ENCODE measurements at regions not wholly inside any gene's neighbourhood (a gene's known extent, or its start where the extent isn't known, plus 50 kb on each side); places are given as distances from the start of the nearest gene placed in this dataset.
"Not testable (repeated sequence)": the region's sequence is repeated elsewhere in the genome, so short reads cannot be mapped to it uniquely, and the experiment has no call there.

GRCh38 chr2:190584980-190585661 lies 50.6 kb upstream of the NEMP2 start:
- DNase-seq (ENCODE audit: low read depth in 2 of 3, low spot score in 2 of 3) = no peak

DNA sequence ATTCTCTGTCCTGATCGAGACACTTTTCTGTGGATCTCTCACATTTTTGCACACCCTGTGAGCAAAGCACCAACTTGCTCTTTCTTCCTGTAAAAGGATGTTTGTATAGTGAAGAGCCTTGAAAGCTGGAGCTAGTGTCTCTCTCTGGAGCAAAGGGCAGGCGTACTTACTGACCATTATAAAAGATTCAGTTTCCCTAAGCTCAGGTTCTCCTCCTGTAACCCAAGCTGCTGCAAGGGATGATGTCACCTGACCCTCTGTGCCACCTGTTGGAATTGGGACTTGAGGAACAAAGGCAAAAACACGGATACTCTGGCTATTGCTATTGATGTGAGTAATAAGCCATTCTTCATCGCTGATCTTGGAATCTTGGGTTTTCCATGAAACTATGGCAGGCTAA lies 52.6 kb upstream of the NEMP2 start:
- no peak for DNase-seq (ENCODE audit: low read depth in 2 of 3, low spot score in 2 of 3)

DNA sequence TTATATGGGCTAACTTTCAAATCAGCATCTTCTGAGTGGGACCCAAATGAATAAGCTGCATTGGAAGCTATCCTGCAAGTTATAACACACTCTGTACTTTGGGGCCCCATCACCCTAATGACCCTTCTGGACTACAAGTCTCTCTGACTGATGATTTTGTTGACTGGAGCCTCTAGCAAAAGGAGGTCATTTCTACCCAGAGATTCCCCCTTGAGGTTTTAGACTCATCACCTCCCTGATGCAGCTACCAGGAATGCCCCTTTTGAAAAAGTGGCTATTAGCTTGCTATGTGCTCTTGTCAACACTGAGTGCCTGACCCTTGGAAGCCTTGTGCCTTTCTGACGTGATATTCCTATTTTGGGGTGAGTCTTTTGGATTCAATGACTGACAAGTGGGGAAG lies 54.5 kb upstream of the NEMP2 start:
- DNase-seq (ENCODE audit: low read depth in 2 of 3, low spot score in 2 of 3) = no peak

DNA sequence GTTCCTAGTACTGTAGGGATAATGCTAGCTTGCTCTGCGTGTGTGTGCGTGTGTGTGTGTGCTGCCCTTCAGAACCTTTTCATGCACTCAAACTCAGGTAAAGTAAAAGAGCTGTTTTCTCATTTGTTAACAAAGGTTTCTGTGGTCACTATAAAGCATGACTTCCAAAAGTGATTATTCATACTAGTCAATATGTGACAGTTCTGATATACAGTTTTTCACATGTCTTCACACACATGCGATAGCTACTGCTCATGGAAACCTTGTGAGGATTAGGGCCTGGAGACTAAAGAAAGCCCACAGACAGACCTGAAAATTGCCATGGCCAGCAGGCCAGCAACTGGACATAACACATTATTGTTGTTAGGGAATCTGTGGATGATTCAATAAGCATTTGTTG lies 56.9 kb upstream of the NEMP2 start:
- DNase-seq (ENCODE audit: low read depth in 2 of 3, low spot score in 2 of 3) = no peak

DNA sequence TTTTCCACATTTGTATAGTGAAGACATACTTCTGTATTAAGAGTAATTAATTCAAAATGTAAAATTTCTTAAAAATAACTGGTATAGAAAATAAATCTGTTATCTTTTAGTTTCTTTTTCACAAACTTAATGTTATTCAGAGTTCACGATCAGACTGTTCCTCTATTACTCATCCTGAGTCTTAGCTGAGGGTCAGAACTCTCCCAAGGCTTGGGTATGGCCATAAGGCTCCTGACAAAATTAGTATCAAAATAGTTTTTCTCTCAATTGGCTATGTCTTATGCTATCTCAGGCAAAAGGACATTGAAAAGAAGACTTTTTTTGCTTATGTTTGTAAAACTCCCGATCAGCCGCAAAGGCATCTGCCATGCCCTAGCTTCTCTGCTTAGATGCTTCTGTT lies 56.1 kb upstream of the NAB1 start:
- DNase-seq (ENCODE audit: low read depth in 2 of 3, low spot score in 2 of 3) = no peak

GRCh38 chr2:190595879-190596278 lies 53.0 kb upstream of the NAB1 start:
- DNase-seq (ENCODE audit: low read depth in 2 of 3, low spot score in 2 of 3) = not testable (repeated sequence)

DNA sequence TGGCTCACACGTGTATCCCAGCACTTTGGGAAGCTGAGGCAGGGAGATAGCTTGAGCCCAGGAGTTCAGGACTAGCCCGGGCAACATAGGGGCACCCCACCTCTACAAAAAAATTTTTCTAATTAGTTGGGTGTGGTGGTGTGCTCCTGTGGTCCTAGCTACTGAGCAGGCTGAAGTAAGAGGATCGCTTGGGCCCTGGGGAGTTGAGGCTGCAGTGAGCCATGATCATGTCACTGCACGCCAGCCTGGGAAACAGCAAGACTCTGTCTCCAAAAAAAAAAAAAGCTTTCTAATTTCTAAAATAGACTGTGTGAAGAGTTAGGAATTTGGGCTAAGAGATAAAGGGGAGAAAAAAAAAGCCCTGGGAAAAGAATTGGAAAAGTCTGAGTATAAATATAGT lies 51.9 kb upstream of the NAB1 start:
- no peak for DNase-seq (ENCODE audit: low read depth in 2 of 3, low spot score in 2 of 3)

- no peak for DNase-seq (ENCODE audit: low read depth in 2 of 3, low spot score in 2 of 3)
Observed at GRCh38 chr2:190598621-190599020, 50.3 kb upstream of the NAB1 start.

DNA sequence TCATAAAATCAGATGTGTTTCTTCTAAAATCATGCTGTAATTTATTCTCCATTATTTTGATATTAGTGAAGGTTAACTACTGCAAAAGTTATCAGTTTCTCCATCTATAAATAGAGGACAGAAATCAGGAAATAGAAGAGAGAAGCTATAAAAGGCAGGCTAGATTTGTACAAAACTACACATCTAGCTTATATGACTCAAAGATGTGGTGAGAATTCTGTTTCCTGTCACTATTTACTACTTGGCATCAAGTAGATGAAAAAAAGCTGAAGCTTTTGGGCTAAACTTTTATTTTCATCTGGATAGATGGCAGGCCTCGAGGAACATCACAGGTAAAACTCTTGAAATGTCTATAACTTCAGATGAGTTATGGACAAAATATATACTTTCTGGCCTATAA lies 49.8 kb upstream of the NAB1 start:
- peak in 2 of 3 donors; percentile 8 to 48 for DNase-seq (ENCODE audit: low read depth in 2 of 3, low spot score in 2 of 3)
